Left colon (tissue), 2 donors: ENCODE measurements at regions not wholly inside any gene's neighbourhood (a gene's known extent, or its start where the extent isn't known, plus 50 kb on each side); places are given as distances from the start of the nearest gene placed in this dataset.
"Not testable (repeated sequence)": the region's sequence is repeated elsewhere in the genome, so short reads cannot be mapped to it uniquely, and the experiment has no call there.

ENCODE experiments used
- ATAC-seq: fragments of 200-7000 bp; cut with Tn5 transposase; one replicate; pipeline ENCODE4 v1.9.1; 2020; ENCODE audit warnings: mild to moderate bottlenecking, moderate library complexity
- DNase-seq, 2 donors: peaks; one replicate each; pipeline ENCODE4 v3.0.0-alpha.2; 2020
- intact Hi-C, 2 donors: fragments of 100-400 bp; cut with DNase I in 1 of 2; cut with micrococcal nuclease in 1 of 2; formaldehyde crosslinking; loops; one replicate each; pipeline versions ENCODE4 v1.11.2 to v1.14.0; 2022; cut with DNase I, micrococcal nuclease
- donor health status: DM: no; HTN: no; CAD: no.
- donor health status: DM: yes; HTN: yes; CAD: no.

GRCh38 chr21:28473530-28474220, 519.0 kb downstream of the LTN1 start:
- DNase-seq, result no peak
- ATAC-seq, result no peak
- intact Hi-C loops, result no loop called here

GRCh38 chr21:28472543-28472942, 520.1 kb downstream of the LTN1 start:
- DNase-seq, intact Hi-C loops, ATAC-seq: not testable (repeated sequence)

- intact Hi-C loops, result no loop called here
- ATAC-seq (no peak), DNase-seq (no peak)
Measured at GRCh38 chr21:28464988-28465387, 527.7 kb downstream of the LTN1 start.

- intact Hi-C loops, result no loop called here
- no peak for DNase-seq
- ATAC-seq, result no peak
Measured at GRCh38 chr21:28464095-28464494, 528.6 kb downstream of the LTN1 start.

- intact Hi-C loops, result no loop called here
- no peak for DNase-seq
- no peak for ATAC-seq
Measured at GRCh38 chr21:28459193-28459592, 533.5 kb downstream of the LTN1 start.

- intact Hi-C loops, result no loop called here
- no peak for ATAC-seq
Measured at GRCh38 chr21:28458446-28458845, 534.2 kb downstream of the LTN1 start.

GRCh38 chr21:28455253-28455600, 537.5 kb downstream of the LTN1 start:
- no peak for DNase-seq
- ATAC-seq, result no peak
- intact Hi-C loops, result no loop called here

More at GRCh38 chr21:28458446-28458845, 534.2 kb downstream of the LTN1 start:
- no peak for DNase-seq

GRCh38 chr21:28454564-28455252, 538.0 kb downstream of the LTN1 start:
- ATAC-seq (no peak), DNase-seq (no peak)
- intact Hi-C loops, result no loop called here

- no peak for DNase-seq
- intact Hi-C loops, result no loop called here
- no peak for ATAC-seq
Measured at GRCh38 chr21:28447462-28447861, 545.2 kb downstream of the LTN1 start.

GRCh38 chr21:28445141-28445830, 547.4 kb downstream of the LTN1 start:
- DNase-seq (no peak), ATAC-seq (no peak)
- intact Hi-C loops, result no loop called here

- DNase-seq (no peak), ATAC-seq (no peak)
- intact Hi-C loops, result no loop called here
Measured at GRCh38 chr21:28444557-28444956, 548.1 kb downstream of the LTN1 start.

- DNase-seq (no peak), ATAC-seq (no peak)
- intact Hi-C loops, result no loop called here
Measured at GRCh38 chr21:28444111-28444510, 548.6 kb downstream of the LTN1 start.

- ATAC-seq (no peak), DNase-seq (no peak)
- intact Hi-C loops, result no loop called here
Measured at GRCh38 chr21:28442624-28443023, 550.1 kb downstream of the LTN1 start.

GRCh38 chr21:28442085-28442484, 550.6 kb downstream of the LTN1 start:
- ATAC-seq (no peak), DNase-seq (no peak)
- intact Hi-C loops, result no loop called here

GRCh38 chr21:28439788-28440187, 552.9 kb downstream of the LTN1 start:
- no peak for DNase-seq
- intact Hi-C loops, result no loop called here
- no peak for ATAC-seq

GRCh38 chr21:28439251-28439650, 553.4 kb downstream of the LTN1 start:
- no peak for ATAC-seq
- DNase-seq, result no peak
- intact Hi-C loops, result no loop called here

GRCh38 chr21:28437061-28437460, 555.6 kb downstream of the LTN1 start:
- DNase-seq, result no peak
- intact Hi-C loops, result no loop called here
- no peak for ATAC-seq

GRCh38 chr21:28436286-28436932, 556.3 kb downstream of the LTN1 start:
- DNase-seq, result no peak
- intact Hi-C loops, result no loop called here

GRCh38 chr21:28431527-28432200, 561.0 kb downstream of the LTN1 start:
- ATAC-seq, result no peak
- intact Hi-C loops, result no loop called here
- DNase-seq, result no peak

More at GRCh38 chr21:28436286-28436932, 556.3 kb downstream of the LTN1 start:
- ATAC-seq, result no peak
